GM12878 (cell line): ENCODE measurements at regions not wholly inside any gene's neighbourhood (a gene's known extent, or its start where the extent isn't known, plus 50 kb on each side); places are given as distances from the start of the nearest gene placed in this dataset.

ENCODE experiments used
- ATAC-seq: fragments of 200-7000 bp; cut with Tn5 transposase; 3 replicates; pipeline ENCODE4 v1.9.1; 2020; ENCODE audit warnings: mild to moderate bottlenecking, moderate library complexity
- BruUV-seq: library from RNA; stranded (reverse); fragments of 400-500 nt; replicated peaks from 2 replicates; lab custom pipeline; 2021; lab: Mats Ljungman, UMichigan
- CTCF ChIA-PET: fragments of 300-600 bp; sonication (Branson Sonifier 250); formaldehyde crosslinking; extraction: SDS; loops from one replicate; lab custom pipeline; 2021; ENCODE audit warnings: inconsistent platforms; lab: Yijun Ruan, JAX
- POLR2A ChIA-PET: fragments of 350-600 bp; formaldehyde crosslinking; extraction: SDS; loops from one replicate; lab custom pipeline; 2021; ENCODE audit warnings: inconsistent platforms; lab: Charles Lee
- RAD21 ChIA-PET: fragments of 300-600 bp; sonication (Branson Sonifier 250); formaldehyde crosslinking; loops from one replicate; lab custom pipeline; 2023; ENCODE audit warnings: antibody characterized with exemption; ENCODE audit not compliant: unreplicated experiment; lab: Charles Lee
- SMC1A ChIA-PET: fragments of 300-600 bp; sonication (Branson Sonifier 250); formaldehyde crosslinking; loops from one replicate; lab custom pipeline; 2023; ENCODE audit not compliant: unreplicated experiment, uncharacterized antibody; lab: Charles Lee
- DNase-seq: peaks from one replicate; pipeline ENCODE4 v3.0.0-alpha.2; 2011; ENCODE audit warnings: low read depth, low spot score
- FAIRE-seq: peaks from 3 replicates; lab custom pipeline; 2011; peaks lifted over from hg19 to GRCh38; lab: Jason Lieb, UNC
- H2AFZ ChIP-seq: 2 replicates; pipeline ENCODE4 v1.6.0; 2011; ENCODE audit warnings: low read depth, low read length, control low read depth; ENCODE audit not compliant: control insufficient read depth
- H3K27ac ChIP-seq: 2 replicates; pipeline ENCODE4 v1.5.1; 2011; ENCODE audit warnings: control low read depth; ENCODE audit not compliant: control insufficient read depth, insufficient read depth
- H3K27me3 ChIP-seq, 2 experiments: replicated peaks in 1 of 2; 2 replicates each; pipeline versions ENCODE4 v1.6.0 to v1.6.1; 2011; ENCODE audit warnings: low read length in 1 of 2; ENCODE audit not compliant: control insufficient read depth in 2 of 2, insufficient read depth in 2 of 2
- H3K36me3 ChIP-seq, 2 experiments: 2 replicates each; pipeline ENCODE4 v1.5.1; 2011; ENCODE audit warnings: low read length in 1 of 2; ENCODE audit not compliant: control insufficient read depth in 2 of 2, insufficient read depth in 2 of 2
- H3K4me1 ChIP-seq: 2 replicates; pipeline ENCODE4 v1.6.1; 2011; ENCODE audit warnings: mild to moderate bottlenecking, low read length, moderate library complexity, mixed read lengths; ENCODE audit not compliant: control insufficient read depth, insufficient read depth
- H3K4me2 ChIP-seq: 2 replicates; pipeline ENCODE4 v1.6.0; 2011; ENCODE audit warnings: control low read depth; ENCODE audit not compliant: control insufficient read depth, insufficient read depth
- H3K4me3 ChIP-seq: fragments of 200-600 bp; sonication (generic); 2 replicates; pipeline ENCODE4 v1.5.1; 2016
- H3K79me2 ChIP-seq: 2 replicates; pipeline ENCODE4 v1.6.0; 2011; ENCODE audit warnings: low read length; ENCODE audit not compliant: control insufficient read depth, insufficient read depth
- H3K9ac ChIP-seq: 2 replicates; pipeline ENCODE4 v1.8.0; 2011; ENCODE audit warnings: low read length, control low read depth, mixed read lengths; ENCODE audit not compliant: control insufficient read depth, insufficient read depth
- H3K9me3 ChIP-seq: replicated peaks from 3 replicates; pipeline ENCODE4 v1.5.1; 2011; ENCODE audit warnings: mild to moderate bottlenecking, low read length; ENCODE audit not compliant: control insufficient read depth, insufficient read depth
- H4K20me1 ChIP-seq: 2 replicates; pipeline ENCODE4 v1.6.0; 2011; ENCODE audit not compliant: control insufficient read depth, insufficient read depth
- ATF7 ChIP-seq: fragments of 450-650 bp; IDR thresholded peaks from 2 replicates; pipeline ENCODE4 v1.6.1; 2016; ENCODE audit warnings: low read depth, mild to moderate bottlenecking
- EED ChIP-seq: sonication (generic); IDR thresholded peaks from 2 replicates; pipeline ENCODE4 v1.6.1; 2016; ENCODE audit warnings: antibody characterized with exemption, low read depth
- FOS ChIP-seq: IDR thresholded peaks from 3 replicates; pipeline ENCODE4 v1.6.1; 2011; ENCODE audit warnings: borderline replicate concordance; ENCODE audit not compliant: insufficient read length; ENCODE audit errors: extremely low read depth
- GABPA ChIP-seq: IDR thresholded peaks from 2 replicates; pipeline ENCODE4 v1.6.1; 2014; ENCODE audit warnings: antibody characterized with exemption, low read depth, mild to moderate bottlenecking, inconsistent platforms
- SMAD1 ChIP-seq: fragments of 450-650 bp; IDR thresholded peaks from 2 replicates; pipeline ENCODE4 v1.6.1; 2018; ENCODE audit warnings: mild to moderate bottlenecking, low read depth; ENCODE audit not compliant: partially characterized antibody
- SMAD5 ChIP-seq: IDR thresholded peaks from 2 replicates; pipeline ENCODE4 v1.6.1; 2016; ENCODE audit warnings: antibody characterized with exemption, low read depth
- YY1 ChIP-seq: IDR thresholded peaks from 2 replicates; pipeline ENCODE4 v1.6.1; 2011; ENCODE audit warnings: low read depth, mild to moderate bottlenecking, low read length
- ZNF207 ChIP-seq: fragments of 450-650 bp; IDR thresholded peaks from 2 replicates; pipeline ENCODE4 v1.6.1; 2014; ENCODE audit warnings: antibody characterized with exemption, mild to moderate bottlenecking, borderline replicate concordance
- ZZZ3 ChIP-seq: IDR thresholded peaks from 2 replicates; pipeline ENCODE4 v1.6.1; 2011; ENCODE audit warnings: low read depth; ENCODE audit not compliant: control insufficient read depth, insufficient read length
- in situ Hi-C: fragments of 300-500 bp; cut with MboI; formaldehyde crosslinking; loops from 9 replicates; pipeline ENCODE4 v1.14.3; 2018; ENCODE audit warnings: mixed read lengths
- intact Hi-C: fragments of 100-400 bp; cut with micrococcal nuclease; formaldehyde crosslinking; loops from one replicate; pipeline ENCODE4 v1.14.2; 2022; ENCODE audit not compliant: unreplicated experiment
- TF ChIP-seq, protein P1 (sequence below): fragments of 450-650 bp; IDR thresholded peaks from 2 replicates; pipeline ENCODE4 v1.6.1; 2017; ENCODE audit warnings: low read depth, mild to moderate bottlenecking, moderate library complexity
- TF ChIP-seq, protein P2 (sequence below): fragments of 450-650 bp; IDR thresholded peaks from 2 replicates; pipeline ENCODE4 v1.6.1; 2017; ENCODE audit warnings: borderline replicate concordance
- TF ChIP-seq, protein P3 (sequence below): fragments of 150-350 bp; IDR thresholded peaks from 2 replicates; pipeline ENCODE4 v1.6.1; 2016; ENCODE audit warnings: low read depth, low read length
- TF ChIP-seq, protein P4 (sequence below): IDR thresholded peaks from 2 replicates; pipeline ENCODE4 v1.6.1; 2012; ENCODE audit warnings: mild to moderate bottlenecking, low read depth, low read length
- TF ChIP-seq, protein P5 (sequence below): IDR thresholded peaks from 2 replicates; pipeline ENCODE4 v1.6.1; 2012; ENCODE audit warnings: low read depth, low read length, improper control_type of control experiment

DNA sequence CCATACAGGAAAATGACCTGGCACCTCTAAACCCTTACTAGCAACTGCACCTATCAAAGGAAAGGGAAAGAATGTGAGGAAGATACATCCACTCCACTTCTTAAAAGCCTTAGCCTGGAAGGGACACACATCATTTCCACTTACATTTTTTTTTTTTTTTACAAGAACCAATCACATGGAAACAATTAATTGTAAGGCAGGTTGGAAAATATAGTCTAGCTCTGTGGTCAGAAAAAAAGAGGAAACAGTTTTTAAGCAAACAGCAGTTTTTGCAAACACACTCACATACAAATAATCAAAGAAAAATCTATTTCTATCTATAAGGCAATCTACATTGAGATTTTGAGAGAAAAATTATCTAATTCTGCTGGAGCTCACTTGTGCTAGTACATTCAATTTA is 98.9 kb upstream of the SPRED1 start:
- intact Hi-C loops, result no loop called here
- Histone ChIP-seq H3K4me1 (no peaks in the 10 kb centered on the region), H3K79me2 (no peaks in the 10 kb centered on the region), H4K20me1 (no peaks in the 10 kb centered on the region), H3K4me3 (no peak overlapping the region), H3K9me3 (peaks cover 4% of the 10 kb centered on the region; the same call in 2 of the 3 replicates), H3K4me2 (no peak overlapping the region), H2AFZ (no peak overlapping the region), H3K9ac (no peak overlapping the region), H3K36me3 (no peaks in the 10 kb centered on the region), H3K27ac (no peak overlapping the region), H3K27me3 (no peaks in the 10 kb centered on the region)
- POLR2A ChIA-PET, result no interaction called here
- no TSS peak for BruUV-seq
- DNase-seq (no peak), ATAC-seq (no peak), FAIRE-seq (no peak)
- RAD21 ChIA-PET, result no interaction called here
- in situ Hi-C loops, result no loop called here
- SMC1A ChIA-PET, result interaction anchor here (1.0 to 1.5 kb wide), 2 partner anchors 42 to 69 kb away, joined by 3 to 4 read pairs; no protein-coding TSS in a partner anchor
- CTCF ChIA-PET, result interaction anchor here (1.4 kb wide), 1 partner anchor 10 kb away, joined by 5 read pairs; no protein-coding TSS in a partner anchor
- TF ChIP-seq GABPA (no peak), ZNF207 (no peak), SMAD1 (no peak), ATF7 (no peak), EED (no peak), FOS (no peak), ZZZ3 (no peak), SMAD5 (no peak), YY1 (no peak)
- TF ChIP-seq, protein P1, sequence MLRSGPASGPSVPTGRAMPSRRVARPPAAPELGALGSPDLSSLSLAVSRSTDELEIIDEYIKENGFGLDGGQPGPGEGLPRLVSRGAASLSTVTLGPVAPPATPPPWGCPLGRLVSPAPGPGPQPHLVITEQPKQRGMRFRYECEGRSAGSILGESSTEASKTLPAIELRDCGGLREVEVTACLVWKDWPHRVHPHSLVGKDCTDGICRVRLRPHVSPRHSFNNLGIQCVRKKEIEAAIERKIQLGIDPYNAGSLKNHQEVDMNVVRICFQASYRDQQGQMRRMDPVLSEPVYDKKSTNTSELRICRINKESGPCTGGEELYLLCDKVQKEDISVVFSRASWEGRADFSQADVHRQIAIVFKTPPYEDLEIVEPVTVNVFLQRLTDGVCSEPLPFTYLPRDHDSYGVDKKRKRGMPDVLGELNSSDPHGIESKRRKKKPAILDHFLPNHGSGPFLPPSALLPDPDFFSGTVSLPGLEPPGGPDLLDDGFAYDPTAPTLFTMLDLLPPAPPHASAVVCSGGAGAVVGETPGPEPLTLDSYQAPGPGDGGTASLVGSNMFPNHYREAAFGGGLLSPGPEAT, result no peak
- TF ChIP-seq, protein P2, sequence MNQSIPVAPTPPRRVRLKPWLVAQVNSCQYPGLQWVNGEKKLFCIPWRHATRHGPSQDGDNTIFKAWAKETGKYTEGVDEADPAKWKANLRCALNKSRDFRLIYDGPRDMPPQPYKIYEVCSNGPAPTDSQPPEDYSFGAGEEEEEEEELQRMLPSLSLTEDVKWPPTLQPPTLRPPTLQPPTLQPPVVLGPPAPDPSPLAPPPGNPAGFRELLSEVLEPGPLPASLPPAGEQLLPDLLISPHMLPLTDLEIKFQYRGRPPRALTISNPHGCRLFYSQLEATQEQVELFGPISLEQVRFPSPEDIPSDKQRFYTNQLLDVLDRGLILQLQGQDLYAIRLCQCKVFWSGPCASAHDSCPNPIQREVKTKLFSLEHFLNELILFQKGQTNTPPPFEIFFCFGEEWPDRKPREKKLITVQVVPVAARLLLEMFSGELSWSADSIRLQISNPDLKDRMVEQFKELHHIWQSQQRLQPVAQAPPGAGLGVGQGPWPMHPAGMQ, result no peak
- TF ChIP-seq, protein P3, sequence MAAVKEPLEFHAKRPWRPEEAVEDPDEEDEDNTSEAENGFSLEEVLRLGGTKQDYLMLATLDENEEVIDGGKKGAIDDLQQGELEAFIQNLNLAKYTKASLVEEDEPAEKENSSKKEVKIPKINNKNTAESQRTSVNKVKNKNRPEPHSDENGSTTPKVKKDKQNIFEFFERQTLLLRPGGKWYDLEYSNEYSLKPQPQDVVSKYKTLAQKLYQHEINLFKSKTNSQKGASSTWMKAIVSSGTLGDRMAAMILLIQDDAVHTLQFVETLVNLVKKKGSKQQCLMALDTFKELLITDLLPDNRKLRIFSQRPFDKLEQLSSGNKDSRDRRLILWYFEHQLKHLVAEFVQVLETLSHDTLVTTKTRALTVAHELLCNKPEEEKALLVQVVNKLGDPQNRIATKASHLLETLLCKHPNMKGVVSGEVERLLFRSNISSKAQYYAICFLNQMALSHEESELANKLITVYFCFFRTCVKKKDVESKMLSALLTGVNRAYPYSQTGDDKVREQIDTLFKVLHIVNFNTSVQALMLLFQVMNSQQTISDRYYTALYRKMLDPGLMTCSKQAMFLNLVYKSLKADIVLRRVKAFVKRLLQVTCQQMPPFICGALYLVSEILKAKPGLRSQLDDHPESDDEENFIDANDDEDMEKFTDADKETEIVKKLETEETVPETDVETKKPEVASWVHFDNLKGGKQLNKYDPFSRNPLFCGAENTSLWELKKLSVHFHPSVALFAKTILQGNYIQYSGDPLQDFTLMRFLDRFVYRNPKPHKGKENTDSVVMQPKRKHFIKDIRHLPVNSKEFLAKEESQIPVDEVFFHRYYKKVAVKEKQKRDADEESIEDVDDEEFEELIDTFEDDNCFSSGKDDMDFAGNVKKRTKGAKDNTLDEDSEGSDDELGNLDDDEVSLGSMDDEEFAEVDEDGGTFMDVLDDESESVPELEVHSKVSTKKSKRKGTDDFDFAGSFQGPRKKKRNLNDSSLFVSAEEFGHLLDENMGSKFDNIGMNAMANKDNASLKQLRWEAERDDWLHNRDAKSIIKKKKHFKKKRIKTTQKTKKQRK, result no peak
- TF ChIP-seq, protein P4, sequence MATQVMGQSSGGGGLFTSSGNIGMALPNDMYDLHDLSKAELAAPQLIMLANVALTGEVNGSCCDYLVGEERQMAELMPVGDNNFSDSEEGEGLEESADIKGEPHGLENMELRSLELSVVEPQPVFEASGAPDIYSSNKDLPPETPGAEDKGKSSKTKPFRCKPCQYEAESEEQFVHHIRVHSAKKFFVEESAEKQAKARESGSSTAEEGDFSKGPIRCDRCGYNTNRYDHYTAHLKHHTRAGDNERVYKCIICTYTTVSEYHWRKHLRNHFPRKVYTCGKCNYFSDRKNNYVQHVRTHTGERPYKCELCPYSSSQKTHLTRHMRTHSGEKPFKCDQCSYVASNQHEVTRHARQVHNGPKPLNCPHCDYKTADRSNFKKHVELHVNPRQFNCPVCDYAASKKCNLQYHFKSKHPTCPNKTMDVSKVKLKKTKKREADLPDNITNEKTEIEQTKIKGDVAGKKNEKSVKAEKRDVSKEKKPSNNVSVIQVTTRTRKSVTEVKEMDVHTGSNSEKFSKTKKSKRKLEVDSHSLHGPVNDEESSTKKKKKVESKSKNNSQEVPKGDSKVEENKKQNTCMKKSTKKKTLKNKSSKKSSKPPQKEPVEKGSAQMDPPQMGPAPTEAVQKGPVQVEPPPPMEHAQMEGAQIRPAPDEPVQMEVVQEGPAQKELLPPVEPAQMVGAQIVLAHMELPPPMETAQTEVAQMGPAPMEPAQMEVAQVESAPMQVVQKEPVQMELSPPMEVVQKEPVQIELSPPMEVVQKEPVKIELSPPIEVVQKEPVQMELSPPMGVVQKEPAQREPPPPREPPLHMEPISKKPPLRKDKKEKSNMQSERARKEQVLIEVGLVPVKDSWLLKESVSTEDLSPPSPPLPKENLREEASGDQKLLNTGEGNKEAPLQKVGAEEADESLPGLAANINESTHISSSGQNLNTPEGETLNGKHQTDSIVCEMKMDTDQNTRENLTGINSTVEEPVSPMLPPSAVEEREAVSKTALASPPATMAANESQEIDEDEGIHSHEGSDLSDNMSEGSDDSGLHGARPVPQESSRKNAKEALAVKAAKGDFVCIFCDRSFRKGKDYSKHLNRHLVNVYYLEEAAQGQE, result no peak
- TF ChIP-seq, protein P5, sequence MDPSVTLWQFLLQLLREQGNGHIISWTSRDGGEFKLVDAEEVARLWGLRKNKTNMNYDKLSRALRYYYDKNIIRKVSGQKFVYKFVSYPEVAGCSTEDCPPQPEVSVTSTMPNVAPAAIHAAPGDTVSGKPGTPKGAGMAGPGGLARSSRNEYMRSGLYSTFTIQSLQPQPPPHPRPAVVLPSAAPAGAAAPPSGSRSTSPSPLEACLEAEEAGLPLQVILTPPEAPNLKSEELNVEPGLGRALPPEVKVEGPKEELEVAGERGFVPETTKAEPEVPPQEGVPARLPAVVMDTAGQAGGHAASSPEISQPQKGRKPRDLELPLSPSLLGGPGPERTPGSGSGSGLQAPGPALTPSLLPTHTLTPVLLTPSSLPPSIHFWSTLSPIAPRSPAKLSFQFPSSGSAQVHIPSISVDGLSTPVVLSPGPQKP, result no peak
